COLO829 (cell line): ENCODE measurements at regions not wholly inside any gene's neighbourhood (a gene's known extent, or its start where the extent isn't known, plus 50 kb on each side); places are given as distances from the start of the nearest gene placed in this dataset.
"Not testable (repeated sequence)": the region's sequence is repeated elsewhere in the genome, so short reads cannot be mapped to it uniquely, and the experiment has no call there.

Source experiments
- DNase-seq: peaks from one replicate; pipeline ENCODE4 v3.0.0; 2012; ENCODE audit warnings: low spot score

DNA sequence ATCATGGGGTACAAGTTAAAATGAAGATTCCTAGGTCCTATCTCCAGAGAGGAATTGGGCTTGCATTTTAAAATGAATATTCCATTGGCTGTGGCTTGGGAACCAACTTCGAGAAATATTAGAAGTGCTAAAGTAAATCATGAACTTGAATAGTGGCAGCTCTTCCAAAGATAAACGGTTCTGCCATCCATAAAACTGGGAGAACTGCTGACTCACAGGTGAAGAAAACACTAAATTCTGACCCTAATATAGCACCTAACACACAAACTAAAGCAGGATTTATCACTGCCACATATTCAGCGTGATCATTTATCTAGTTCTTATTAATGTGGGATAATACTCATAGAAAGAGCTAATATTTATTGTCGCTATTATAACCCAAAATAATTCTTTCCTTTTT lies 508.1 kb upstream of the ID4 start:
- no peak for DNase-seq

DNA sequence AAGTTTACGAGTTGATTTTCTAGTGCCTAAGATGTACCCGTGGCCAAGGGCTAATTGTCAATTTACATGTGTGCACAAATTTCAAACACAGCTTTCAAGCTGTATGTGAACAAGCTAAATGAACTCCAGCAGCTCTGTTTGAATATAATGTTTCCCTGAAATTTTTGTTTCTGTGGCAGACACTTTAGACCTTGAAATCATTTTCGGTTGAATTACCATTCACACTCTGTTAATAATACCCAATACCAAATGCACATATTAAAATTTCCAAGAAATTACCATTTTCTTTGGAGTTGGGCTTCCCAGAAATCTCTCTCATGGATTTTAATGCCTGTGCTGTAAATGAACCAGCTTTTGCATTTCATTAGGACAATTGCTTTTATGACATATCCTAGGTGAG lies 506.1 kb upstream of the ID4 start:
- DNase-seq: no peak

DNA sequence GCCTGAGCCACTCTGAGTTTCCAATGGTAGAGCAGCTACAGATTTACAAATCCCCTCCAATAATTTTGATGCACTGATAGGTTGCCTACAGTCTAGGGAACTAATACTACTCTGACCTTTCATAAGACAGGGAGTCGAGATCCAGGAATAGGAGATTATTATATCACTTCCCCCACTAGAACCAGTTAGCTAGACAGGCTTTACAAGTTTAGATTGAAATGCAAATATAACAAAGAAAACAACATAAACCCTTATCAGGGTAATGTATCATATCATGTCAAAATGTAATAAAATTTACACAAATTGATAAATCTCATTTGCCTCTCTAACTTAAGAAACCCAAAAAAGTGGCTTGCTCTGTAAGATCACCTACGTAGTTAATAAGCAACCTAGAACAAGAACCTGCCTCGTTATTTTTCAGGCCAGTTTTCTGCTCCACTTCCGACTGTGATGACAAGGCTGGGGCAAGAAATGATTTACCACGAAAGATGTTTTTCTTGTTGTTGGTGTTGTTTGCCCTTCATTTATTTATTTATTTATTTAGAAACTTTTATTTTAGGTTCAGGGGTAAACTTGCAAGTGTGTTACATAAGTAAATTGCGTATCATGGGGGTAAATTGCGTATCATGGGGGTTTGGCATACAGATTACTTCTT lies 504.2 kb upstream of the ID4 start:
- DNase-seq: no peak

DNA sequence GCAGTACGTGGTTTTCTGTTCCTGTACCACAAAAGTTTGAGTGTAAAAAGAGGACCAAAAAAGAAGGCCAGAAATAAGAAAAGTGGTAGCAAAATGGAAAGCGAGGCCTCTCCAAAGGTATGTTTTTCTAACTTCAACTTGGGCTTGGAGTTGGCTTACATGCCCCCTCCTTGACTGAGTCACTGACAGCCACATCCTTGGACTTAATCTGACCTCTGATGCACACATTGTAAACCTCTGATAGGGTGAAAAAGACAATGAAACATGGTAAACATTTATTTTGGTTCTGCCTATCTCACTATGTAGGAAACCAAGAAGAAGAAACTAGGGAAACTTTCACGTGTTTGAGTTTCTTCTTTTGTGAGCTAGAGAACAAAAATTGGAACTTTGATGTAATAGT lies 503.2 kb upstream of the ID4 start:
- DNase-seq: no peak

DNA sequence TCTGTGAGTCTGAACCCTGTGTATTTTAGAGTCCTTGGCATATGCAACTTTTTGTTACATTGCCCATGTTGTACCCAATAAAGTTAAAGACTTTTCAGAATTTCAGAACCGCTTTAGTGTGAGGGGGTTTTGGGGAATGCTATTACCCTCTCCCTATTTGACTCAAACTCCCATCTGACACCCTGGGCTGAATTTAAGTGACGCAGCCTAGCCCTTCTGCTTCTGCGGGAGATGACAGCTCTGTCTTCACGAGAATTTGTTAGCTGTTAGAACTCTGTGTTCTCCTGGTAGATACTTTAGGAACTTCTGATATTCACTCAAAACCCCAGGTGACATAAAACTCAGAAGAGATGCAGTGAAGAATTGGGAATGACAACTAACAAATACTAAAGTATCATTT lies 500.6 kb upstream of the ID4 start:
- DNase-seq: no peak

DNA sequence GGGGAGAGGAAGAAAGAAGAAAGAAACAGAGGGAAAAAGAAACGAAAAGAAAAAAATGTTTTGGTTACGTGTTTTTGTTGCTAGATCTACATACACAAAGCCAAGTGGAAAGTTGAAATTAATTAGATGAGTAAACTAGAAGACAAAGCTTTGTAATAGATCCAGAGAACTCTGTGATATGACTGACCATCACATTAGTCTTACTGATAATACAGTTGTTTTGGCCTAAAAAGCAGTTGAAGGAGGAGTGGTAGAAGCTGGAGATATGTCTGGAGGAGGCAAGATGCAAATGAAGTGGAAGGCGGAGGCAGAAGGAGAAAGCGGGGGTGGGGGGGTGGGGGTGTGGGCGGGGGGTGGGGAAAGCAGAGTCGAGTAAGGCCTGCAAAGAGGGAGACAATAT lies 500.1 kb upstream of the ID4 start:
- no peak for DNase-seq

DNA sequence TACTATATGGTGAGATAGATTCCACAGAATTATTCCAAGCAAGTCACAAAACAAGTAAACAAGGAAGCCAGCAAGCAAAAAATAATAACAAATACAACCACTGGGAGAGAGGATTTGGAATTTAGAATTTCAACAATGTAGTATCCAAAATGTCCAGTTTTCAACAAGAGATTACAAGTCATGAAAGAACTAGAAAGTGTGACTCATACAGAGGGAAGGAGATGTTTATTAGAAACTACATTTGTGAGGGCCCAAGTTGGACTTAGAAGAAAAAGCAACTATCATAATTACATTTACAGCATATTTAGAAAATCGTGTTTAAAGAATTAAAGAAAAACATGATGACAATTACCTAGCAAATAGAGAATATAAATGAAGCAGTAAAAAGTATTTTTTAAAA lies 494.6 kb upstream of the ID4 start:
- DNase-seq: no peak

DNA sequence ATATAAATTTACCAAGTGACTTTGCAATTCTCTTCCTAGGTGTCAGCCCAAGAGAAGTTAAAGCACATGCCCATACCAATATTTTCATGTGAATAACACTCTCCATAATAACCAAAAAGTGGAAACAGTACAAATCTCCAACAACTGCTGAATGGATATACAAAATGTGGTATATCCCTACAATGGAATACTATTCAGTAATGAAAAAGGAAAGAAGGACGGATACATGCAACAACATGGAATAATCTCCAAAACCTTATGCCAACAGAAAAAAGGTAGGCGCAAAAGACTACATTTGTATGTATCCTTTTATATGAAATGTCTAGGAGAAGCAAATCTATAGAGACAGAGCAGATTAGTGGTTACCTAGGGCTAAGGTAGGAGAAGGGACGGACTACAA lies 487.7 kb upstream of the ID4 start:
- DNase-seq: no peak

DNA sequence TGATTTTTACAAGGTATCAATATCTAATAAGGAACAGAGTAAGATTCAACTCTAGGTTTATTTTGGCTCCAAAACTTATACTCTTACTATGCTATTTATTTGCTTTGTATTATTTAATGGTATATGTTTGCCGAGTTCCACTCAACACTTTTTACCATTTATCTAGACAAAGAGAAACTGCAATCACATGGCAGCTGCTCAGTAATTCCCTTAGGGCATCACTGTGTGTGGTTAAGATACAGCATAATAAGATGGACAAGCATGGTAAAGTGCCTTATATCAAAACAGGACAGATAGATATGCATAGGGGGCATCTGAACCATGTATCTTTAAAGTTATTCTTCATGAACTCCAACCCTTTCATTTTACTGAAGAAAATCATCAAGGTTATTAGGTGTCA lies 483.0 kb upstream of the ID4 start:
- peak; percentile 17 for DNase-seq

DNA sequence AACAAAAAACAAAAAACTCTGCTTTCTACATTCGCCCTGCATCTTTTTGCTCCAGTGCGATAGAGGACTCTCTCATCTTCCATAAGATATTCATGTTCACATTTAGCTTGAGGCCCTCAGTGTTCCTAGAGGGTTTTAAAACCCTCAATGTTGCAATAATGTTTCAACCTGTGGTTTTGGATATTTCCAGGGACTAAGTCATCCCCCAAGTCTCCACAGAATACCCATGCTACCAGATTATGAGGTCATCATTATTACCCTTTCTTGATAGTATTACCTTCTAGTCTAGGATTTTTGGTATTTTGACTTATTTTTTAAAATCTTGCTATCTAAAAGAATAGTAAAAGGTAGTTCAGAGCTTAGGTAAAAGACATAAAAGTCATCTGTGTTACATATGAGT lies 480.5 kb upstream of the ID4 start:
- no peak for DNase-seq

DNA sequence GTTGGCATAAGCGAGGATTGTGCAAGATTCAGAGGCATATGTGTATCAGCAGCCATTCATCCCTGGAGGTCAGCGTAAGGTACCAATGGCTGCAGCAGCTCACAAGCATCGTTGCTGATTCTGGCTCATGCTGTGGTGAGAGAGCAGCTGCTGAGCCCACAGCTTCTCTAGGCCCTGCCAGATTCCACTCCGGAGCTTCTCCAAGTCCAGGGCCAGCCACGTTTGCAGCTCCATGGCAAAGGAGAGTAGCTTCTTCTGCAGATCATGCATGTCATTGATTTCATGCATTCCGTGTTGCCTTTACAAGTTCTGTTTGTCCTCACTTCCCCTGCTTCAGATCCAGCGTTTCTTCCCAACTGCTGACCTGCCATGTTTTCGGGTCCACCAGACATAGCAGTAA lies 474.8 kb upstream of the ID4 start:
- no peak for DNase-seq

DNA sequence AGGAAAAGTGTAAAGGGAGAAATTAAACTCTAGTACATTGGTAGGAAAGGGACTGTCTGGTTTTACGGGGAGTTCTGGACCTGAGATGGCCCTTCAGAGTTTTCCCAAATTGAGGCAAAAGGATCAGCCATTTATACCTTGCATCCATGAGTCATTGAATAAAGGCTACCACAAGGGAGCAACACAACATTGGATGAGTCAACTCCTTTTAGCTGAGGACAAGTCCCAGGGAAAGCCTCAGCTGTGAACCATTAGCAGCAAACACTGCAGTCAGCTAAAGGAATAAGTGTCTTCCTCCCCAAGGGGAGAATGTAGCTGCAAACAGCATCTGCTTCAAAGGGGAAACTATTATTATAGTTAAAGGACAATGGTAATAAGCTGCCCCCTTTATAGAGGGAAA lies 468.7 kb upstream of the ID4 start:
- DNase-seq: peak; percentile 26

DNA sequence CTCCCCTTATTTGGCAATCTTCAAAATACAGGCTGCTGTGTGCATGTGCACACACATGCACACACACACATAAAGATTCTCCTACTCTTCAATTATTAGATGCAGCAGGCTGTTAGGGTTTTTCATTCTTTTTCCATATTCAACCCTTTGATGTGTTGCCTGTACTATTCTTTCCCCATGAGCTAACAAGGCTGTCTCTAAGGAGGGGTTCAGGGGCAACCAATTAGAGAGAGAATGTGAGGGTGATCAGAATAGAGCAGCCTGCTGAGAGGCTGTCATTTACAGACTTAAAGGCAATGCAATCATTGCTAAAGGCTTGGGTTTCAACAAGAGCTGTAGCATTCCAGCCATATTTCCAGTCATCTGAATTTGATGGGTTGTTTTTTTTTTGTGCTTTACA lies 467.4 kb upstream of the ID4 start:
- no peak for DNase-seq

DNA sequence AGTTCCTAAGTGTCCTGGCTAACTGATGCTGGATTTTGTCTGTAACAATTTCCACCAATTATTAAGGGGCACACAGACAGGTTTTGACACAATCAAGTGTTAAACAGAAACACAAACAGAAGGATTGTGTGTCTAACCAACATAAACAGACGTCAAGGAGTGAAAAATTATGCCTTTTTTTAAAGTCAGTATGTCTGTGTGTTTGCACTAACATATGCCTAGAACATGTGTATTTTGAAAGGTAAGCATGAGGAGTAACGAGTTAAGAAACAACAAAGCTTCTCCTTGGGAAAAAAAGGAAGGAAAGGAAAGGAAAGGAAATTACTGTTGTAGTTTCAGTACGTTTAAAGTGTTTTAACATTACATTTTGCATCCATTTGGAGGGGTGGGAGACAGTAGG lies 466.3 kb upstream of the ID4 start:
- DNase-seq: no peak

DNA sequence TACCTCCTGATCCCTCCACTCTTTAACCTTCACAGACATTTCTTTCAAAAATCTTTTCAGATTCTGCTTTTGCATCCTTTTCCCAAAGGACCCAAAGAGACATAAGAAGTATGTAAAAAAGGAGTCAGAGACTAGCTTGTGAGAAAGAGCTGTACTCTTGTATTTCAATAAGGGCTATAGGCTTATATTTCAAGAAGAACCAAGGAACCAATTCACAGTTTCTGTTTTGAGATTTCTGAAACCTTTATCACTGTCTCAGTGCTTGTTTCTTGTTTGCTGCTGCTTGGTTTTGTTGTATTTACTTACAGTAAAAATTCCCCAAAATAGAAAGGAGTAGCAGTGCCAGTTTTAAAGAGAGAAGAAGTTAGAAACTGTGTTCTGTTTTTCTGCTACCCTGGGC lies 461.6 kb upstream of the ID4 start:
- DNase-seq: no peak

DNA sequence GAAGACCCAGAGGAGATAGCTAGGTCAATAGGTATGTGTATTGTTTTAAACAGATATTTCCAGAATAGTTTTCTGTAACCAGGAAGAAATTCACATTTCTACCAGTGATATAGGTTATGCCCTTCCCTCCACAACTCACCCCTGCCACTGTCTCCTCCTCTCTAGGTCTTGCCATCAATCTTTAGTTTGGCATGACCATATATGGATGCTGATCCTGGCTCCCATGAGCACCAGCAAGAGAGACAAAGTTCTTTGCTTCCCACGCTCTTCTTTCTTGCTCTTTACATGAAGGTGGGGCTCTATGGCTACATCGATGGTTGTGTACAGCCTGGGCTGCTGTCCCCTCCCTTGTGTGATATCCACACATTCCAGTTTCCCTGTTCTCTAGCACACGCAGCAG lies 459.4 kb upstream of the ID4 start:
- no peak for DNase-seq

DNA sequence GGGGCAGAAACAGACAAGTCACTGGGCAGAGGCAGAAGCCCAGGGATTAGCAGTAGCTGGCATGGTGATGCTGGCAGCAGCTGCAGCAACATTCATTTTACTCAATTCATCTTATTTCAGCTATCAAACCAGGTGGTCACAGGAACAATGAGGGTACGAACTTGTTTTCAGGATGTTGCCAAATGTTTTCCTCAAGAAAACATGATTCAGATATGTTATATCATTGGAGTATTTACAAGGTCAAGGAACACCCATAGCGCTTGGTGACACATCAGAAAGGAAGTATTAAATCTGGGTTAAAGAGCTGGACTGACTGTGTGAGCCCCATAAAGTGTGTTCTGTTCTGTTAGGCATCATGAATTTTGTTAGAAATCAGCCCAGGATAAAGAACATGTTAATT lies 456.9 kb upstream of the ID4 start:
- DNase-seq: peak; percentile 22

DNA sequence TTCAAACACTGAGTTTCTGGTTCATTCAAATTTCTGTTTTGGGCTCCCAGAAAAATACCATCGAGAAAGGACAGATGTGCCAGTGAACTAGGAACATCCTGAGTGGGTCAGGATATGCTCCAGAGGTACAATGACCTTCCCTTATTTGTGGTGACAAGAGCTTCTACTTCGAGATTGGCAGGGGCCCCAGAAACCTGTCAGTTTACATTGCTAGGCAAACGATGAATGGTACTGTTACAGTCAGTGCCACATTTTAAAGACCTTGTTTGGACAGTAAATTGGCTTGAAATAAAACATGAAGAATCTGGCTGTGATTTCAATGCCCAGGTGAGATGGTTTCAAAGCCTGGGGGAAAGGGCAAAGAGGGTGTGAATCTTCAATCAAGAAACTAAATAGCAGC lies 454.5 kb upstream of the ID4 start:
- no peak for DNase-seq

DNA sequence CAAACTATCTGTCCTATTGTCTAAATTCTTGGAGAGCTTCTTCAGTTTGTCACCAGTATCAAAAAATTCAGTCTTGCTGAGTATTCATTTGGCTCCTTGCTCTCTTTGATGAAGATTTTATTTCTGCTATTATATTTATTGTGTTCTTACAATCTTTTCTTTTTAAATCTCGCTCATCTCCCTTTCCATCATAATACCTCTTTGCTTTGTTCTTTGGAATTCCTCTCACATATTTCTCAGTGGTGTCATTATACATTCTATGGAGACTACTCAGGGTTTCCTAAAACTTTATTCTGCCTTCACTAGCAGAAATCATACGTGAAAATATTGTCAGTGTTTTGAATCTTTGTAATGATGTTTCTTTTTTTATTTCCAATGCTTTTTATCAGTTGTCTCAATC lies 445.2 kb upstream of the ID4 start:
- DNase-seq: no peak

DNA sequence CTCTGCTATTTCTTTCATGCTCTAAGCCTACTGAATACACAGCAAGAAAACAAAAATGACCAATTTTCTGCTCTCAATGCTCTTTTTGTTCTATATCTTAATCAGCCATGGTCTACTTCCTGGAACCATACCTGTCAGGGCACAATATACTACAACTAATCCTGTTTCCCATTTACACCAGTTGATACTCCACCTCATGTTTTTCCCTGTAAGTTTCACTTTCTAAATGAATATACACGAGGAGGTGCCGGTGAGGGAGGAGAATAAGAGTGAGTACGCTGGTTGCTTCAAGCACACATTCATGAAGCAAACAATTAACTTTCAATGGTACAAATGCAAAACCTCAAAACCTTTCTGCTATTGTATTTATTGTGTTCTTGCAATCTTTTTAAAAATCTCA lies 443.1 kb upstream of the ID4 start:
- DNase-seq: peak; percentile 43

DNA sequence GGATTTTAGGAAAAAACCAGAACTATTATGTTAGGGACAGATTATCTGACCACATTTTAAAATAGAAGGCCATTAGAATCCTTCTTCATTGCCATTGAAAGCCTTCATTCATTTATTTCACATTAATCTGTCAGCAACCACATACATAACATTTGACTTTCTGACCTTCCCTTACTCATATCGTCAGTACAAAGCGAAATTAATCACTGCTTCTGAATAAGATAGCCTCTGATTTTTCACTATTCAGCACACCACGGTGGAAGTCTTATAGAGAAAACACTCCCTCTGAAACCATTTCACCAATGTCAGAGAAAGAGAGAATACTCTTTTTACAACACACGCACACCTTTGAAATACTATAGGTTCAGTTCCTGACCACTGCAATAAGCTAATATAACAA lies 442.5 kb upstream of the ID4 start:
- DNase-seq: peak; percentile 57

DNA sequence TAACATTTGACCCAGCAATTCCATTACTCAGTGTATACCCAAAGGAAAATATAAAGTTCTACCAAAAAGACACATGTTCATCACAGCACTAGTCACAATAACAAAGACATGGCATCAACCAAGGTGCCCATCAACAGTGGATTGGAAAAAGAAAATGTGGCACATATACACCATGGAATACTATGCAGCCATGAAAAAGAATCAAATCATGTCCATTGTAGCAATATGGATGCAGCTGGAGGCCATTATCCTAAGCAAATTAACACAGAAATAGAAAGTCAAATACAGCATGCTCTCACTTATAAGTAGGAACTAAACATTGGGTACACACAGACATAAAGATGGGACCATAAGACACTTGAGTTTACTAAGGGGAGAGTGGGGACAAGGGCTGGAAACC lies 441.9 kb upstream of the ID4 start:
- DNase-seq: no peak

DNA sequence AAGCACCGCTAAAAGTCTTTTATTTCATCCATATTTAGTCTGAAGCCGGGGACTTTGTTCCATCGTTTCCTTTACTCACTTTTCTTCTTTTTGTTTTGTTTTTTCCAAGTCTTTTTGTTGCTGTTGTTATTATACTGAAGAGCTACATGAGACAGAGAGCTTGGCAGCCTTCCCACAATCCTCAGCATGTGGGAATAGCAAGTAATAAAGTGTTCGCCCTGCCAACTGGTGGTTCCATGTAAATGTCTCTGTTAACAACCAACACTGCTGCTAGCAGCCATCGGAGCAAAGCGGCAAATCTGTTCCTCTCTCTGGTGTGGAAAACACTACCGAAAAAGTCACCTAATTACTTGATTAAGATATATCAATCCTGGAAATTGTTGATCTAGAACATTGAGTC lies 437.8 kb upstream of the ID4 start:
- DNase-seq: no peak

DNA sequence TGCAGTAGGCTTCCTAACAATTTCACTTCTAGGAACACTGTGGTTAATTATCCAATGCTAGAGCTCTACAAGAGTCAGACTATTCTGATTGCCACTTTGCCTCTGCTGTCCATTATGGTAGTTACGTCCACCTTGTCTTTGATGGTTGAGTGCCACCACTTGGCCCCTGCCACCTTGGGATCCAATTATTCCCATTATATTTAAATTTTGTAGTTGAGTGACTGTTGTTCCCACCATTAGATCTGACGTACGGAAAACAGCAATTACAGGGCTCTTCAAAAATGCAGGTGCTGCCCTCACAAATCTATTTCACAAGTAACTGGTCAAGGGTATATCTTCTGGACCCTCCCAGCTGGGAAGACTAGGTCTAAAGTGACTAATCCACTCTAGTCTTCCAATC lies 432.3 kb upstream of the ID4 start:
- DNase-seq: not testable (repeated sequence)

DNA sequence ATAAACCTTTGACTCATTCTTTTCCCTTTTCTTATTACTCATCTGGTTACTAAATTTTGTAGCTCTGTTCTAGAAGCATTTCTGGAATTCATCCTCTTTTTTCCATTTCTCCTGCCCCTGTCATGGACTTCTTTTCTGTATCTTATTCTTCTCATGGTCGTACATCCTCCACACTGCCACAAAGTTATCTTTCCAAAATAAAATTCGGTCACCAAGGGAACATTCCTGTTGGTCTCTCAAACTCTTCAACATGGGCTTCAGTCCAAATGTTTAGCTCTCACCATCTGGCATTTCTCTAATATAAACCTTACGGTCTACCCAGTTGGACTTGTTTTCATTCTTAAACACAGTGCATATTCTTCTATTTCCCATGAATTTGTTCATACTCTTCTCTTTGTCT lies 428.8 kb upstream of the ID4 start:
- DNase-seq: no peak
